Heart right ventricle (tissue), 16 donors: ENCODE measurements at regions not wholly inside any gene's neighbourhood (a gene's known extent, or its start where the extent isn't known, plus 50 kb on each side); places are given as distances from the start of the nearest gene placed in this dataset.

Source experiments
- ATAC-seq, 8 donors: fragments of 200-7000 bp; cut with Tn5 transposase; one replicate each; pipeline ENCODE4 v1.9.1; 2020; ENCODE audit warnings: mild to moderate bottlenecking in 8 of 8, moderate library complexity in 8 of 8, moderate number of reproducible peaks in 1 of 8
- DNase-seq, 2 donors: peaks; one replicate each; pipeline ENCODE4 v3.0.0-alpha.2; 2020
- H3K27ac ChIP-seq, 10 donors: fragments of 200-600 bp; sonication (generic) in 2 of 10; one replicate each; pipeline versions ENCODE4 v1.5.0 to v1.8.0; 2020 to 2022; ENCODE audit warnings: mild to moderate bottlenecking in 3 of 10
- H3K27me3 ChIP-seq, 7 donors: fragments of 200-600 bp; one replicate each; pipeline ENCODE4 v1.8.0; 2021 to 2022; ENCODE audit warnings: mild to moderate bottlenecking in 2 of 7
- H3K36me3 ChIP-seq, 9 donors: fragments of 200-600 bp; sonication (generic) in 1 of 9; one replicate each; pipeline versions ENCODE4 v1.5.0 to v1.8.0; 2020 to 2022; ENCODE audit warnings: mild to moderate bottlenecking in 2 of 9
- H3K4me1 ChIP-seq, 9 donors: fragments of 200-600 bp; sonication (generic) in 1 of 9; one replicate each; pipeline versions ENCODE4 v1.5.0 to v1.8.0; 2020 to 2022; ENCODE audit warnings: mild to moderate bottlenecking in 4 of 9
- H3K4me3 ChIP-seq, 10 donors: fragments of 200-600 bp; sonication (generic) in 2 of 10; one replicate each; pipeline versions ENCODE4 v1.5.0 to v1.8.0; 2020 to 2022; ENCODE audit warnings: mild to moderate bottlenecking in 7 of 10, moderate library complexity in 2 of 10
- H3K9me3 ChIP-seq, 11 donors: fragments of 200-600 bp in 10 of 11; sonication (generic) in 2 of 11; one replicate each; pipeline versions ENCODE4 v1.5.0 to v1.8.0; 2013 to 2022; ENCODE audit warnings: mild to moderate bottlenecking in 2 of 11, control low read depth in 1 of 11, moderate library complexity in 1 of 11
- WGBS, 2 donors: extraction: QIAGEN DNeasy Blood & Tissue Kit; methylation state at CpG; one replicate each; pipeline ENCODE4 v1.1.7; 2013; ENCODE audit warnings: inconsistent platforms in 1 of 2; 5-methylcytosine and 5-hydroxymethylcytosine counted together
- intact Hi-C, 10 donors: fragments of 100-400 bp; cut with DNase I; formaldehyde crosslinking; loops; one replicate each; pipeline versions ENCODE4 v1.11.1 to v1.14.2; 2022
- TF ChIP-seq, protein P1 (sequence below), 9 donors: fragments of 200-600 bp; sonication (generic) in 2 of 9; IDR thresholded peaks; one replicate each; pipeline versions ENCODE4 v1.5.0 to v1.8.0; 2021 to 2022; ENCODE audit warnings: antibody characterized with exemption in 9 of 9, mild to moderate bottlenecking in 5 of 9, moderate library complexity in 1 of 9
- donor health status: Arrhythmogenic right ventricular cardiomyopathy.
- donor health status: ischemic (EF 13 %, LVEDD 7.1; RV severe dilation, severe dysfunction).
- donor health status: healthy with polysubstance abuse.
- donor health status: DM: no; HTN: yes; CAD: no.
- donor health status: DM: no; HTN: no; CAD: no.
- donor health status: ischemic (EF 25% LVEDD 6.9; RV normal size, moderate dysfunction).
- donor health status: ischemic (EF 25% LVEDD 5.7; RV mildly dilated, moderate dysfunction).
- donor health status: healthy.
- donor health status: DM: yes; HTN: yes; CAD: no.
- donor health status: Ischemic cardiomyopathy.
- donor health status: ischemic (EF 35%, LVEDD 5.7; RV mildly dilated, moderate dysfunction).
- donor health status: nonischemic (EF 11% LVEDD 7.7; RV severe dilation, severe dysfunction).
- donor health status: DM: yes; HTN: yes; CAD: no.
- donor health status: PGD.
- donor health status: ischemic (EF 29% LVEDD 5.4; RV normal size, mild dysfunction).
- donor health status: nonischemic (EF 23%, LVEDD 6.1; RV moderate dilation, normal function).

DNA sequence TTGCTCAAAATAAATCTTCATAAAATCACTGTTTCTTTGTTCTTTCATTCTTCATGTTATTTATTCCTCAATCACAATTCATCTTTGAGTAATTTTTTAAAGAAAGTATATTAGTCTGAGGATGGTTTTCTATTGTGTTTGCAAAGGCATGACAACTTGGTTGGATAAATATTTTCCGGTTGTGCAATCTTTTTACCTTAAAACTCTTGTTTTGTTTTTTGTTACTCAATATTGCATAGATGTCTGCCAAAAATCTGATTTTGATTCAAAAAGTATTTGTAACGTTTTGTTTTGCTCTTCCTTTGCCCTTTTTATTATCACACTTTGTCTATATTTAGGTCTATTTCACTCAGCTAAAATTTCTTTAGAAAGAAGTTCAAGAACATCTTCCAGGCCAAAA, 86.2 kb upstream of the SYT1 start:
- 66 to 69% methylated on average over 2 of the region's 2 CpGs for WGBS, 2 donors
- H3K4me1 ChIP-seq, result no peaks in the 10 kb centered on the region
- no peak for DNase-seq
- ATAC-seq, result no peak
- H3K4me3 ChIP-seq, result no peak overlapping the region
- no peaks in the 10 kb centered on the region for H3K27me3 ChIP-seq
- intact Hi-C loops, result no loop called here
- H3K36me3 ChIP-seq, result no peaks in the 10 kb centered on the region
- H3K27ac ChIP-seq, result no peak overlapping the region
- no peaks in the 10 kb centered on the region for H3K9me3 ChIP-seq
- TF ChIP-seq, protein P1, sequence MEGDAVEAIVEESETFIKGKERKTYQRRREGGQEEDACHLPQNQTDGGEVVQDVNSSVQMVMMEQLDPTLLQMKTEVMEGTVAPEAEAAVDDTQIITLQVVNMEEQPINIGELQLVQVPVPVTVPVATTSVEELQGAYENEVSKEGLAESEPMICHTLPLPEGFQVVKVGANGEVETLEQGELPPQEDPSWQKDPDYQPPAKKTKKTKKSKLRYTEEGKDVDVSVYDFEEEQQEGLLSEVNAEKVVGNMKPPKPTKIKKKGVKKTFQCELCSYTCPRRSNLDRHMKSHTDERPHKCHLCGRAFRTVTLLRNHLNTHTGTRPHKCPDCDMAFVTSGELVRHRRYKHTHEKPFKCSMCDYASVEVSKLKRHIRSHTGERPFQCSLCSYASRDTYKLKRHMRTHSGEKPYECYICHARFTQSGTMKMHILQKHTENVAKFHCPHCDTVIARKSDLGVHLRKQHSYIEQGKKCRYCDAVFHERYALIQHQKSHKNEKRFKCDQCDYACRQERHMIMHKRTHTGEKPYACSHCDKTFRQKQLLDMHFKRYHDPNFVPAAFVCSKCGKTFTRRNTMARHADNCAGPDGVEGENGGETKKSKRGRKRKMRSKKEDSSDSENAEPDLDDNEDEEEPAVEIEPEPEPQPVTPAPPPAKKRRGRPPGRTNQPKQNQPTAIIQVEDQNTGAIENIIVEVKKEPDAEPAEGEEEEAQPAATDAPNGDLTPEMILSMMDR (IDR thresholded peaks at IDR 0.05), result no peak

DNA sequence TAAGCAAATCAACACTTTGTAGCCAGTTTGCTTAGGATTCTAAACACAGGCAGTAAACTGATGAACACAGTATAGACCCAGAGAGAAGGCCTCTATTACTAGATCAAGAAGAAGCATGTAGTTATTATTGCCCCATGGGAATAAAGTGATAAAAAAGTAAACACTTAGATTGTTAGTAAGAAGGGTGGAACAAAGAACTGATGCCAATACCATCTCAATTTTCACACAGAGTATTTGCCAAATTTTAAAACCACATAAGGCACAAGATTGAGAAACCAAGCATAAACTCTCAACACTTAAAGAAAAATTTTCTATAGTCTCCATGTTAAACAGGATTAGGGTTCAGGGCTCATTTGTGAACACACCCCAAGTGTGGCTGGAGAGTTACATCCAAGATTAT, 77.0 kb upstream of the SYT1 start:
- DNase-seq (no peak), ATAC-seq (no peak)
- H3K4me3 ChIP-seq, result no peak overlapping the region
- no peaks in the 10 kb centered on the region for H3K27me3 ChIP-seq
- H3K27ac ChIP-seq, result no peak overlapping the region
- no peaks in the 10 kb centered on the region for H3K4me1 ChIP-seq
- intact Hi-C loops, result no loop called here
- H3K36me3 ChIP-seq, result no peaks in the 10 kb centered on the region
- no peaks in the 10 kb centered on the region for H3K9me3 ChIP-seq
- TF ChIP-seq, protein P1 (IDR thresholded peaks at IDR 0.05), result no peak

DNA sequence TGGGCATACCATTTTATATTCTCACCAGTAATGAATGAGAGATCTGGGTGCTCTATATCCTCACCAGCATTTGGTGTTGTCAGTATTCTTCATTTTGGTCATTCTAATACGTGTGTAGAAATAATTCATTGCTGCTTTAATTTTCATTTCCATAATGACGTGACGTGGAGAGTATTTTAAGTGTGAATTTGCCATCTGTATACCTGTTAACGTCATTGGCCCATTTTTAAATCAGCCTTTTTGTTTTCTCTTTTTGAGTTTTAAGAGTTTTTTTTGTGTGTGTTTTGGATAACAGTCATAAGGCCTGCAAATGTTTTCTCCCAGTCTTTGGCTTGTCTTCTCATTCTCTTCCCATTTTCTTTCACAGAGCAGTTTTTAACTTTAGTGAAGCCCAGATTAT, 74.4 kb upstream of the SYT1 start:
- no peaks in the 10 kb centered on the region for H3K36me3 ChIP-seq
- ATAC-seq, result no peak
- TF ChIP-seq, protein P1 (IDR thresholded peaks at IDR 0.05), result no peak
- H3K27me3 ChIP-seq, result no peaks in the 10 kb centered on the region
- H3K4me1 ChIP-seq, result no peaks in the 10 kb centered on the region
- no peak overlapping the region for H3K27ac ChIP-seq
- H3K4me3 ChIP-seq, result no peak overlapping the region
- WGBS, 2 donors, result 82 to 91% methylated on average over 4 of the region's 4 CpGs
- peaks cover 0 to 10% (median 0%) of the 10 kb centered on the region in 11 donors for H3K9me3 ChIP-seq
- DNase-seq, result no peak
- intact Hi-C loops, result no loop called here

DNA sequence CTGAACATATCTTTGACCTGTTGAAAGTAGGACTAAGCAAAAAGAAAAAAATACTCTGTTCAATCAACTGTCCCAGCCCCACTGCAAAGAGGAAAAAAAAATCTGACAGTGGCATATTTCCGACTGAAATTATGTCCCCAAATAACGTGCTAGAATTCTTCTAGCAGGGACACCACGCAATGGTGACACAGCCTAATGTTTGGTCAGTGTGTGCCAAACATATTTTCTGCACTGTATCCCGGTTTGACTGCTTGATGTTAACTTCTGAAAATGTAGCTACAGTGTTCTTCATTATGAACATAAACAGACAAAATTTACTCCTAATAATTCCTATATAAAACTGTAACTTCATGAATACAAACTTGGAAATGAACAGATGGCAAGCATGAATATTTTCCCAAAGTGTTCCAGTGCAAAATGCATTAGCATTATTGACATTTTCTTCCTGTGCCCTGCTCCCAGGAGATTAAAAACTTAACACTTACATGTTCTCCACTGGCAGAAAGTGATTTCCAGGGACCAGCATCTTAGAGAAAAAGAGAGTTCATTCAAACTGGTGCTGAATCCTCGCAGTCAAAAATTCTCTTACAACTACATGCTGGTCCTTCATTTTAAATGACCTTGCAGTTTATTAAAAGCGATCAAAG, 72.4 kb upstream of the SYT1 start:
- peaks cover 0 to 27% (median 5%) of the 10 kb centered on the region in 11 donors for H3K9me3 ChIP-seq
- no peaks in the 10 kb centered on the region for H3K4me1 ChIP-seq
- H3K36me3 ChIP-seq, result no peaks in the 10 kb centered on the region
- TF ChIP-seq, protein P1 (IDR thresholded peaks at IDR 0.05), result no peak
- no peak overlapping the region for H3K27ac ChIP-seq
- H3K4me3 ChIP-seq, result no peak overlapping the region
- WGBS, 2 donors, result 80 to 82% methylated on average over 6 of the region's 6 CpGs
- DNase-seq (no peak), ATAC-seq (no peak)
- intact Hi-C loops, result no loop called here
- H3K27me3 ChIP-seq, result no peaks in the 10 kb centered on the region
